ENCODE measurements at regions not wholly inside any gene's neighbourhood (a gene's known extent, or its start where the extent isn't known, plus 50 kb on each side); places are given as distances from the start of the nearest gene placed in this dataset.
"Not testable (repeated sequence)": the region's sequence is repeated elsewhere in the genome, so short reads cannot be mapped to it uniquely, and the experiment has no call there.

- intact Hi-C loops (cut with DNase I) = no loop called here
- Histone ChIP-seq H3K4me1 (ENCODE audit: control insufficient read depth, insufficient read depth, low read length) (no peaks in the 10 kb centered on the region), H3K9me3 (ENCODE audit: control insufficient read depth, low read length) (no peaks in the 10 kb centered on the region), H3K27me3 (ENCODE audit: control insufficient read depth, insufficient read depth) (no peaks in the 10 kb centered on the region), H3K27ac (ENCODE audit: low read length) (no peak overlapping the region), H3K4me3 (ENCODE audit: low read length) (no peak overlapping the region)
- ATAC-seq (no peak), DNase-seq (no peak)
- 66% methylated on average over 4 of the region's 4 CpGs for WGBS
Observed at GRCh38 chr12:73124480-73124879, 852.3 kb downstream of the TRHDE start.

DNA sequence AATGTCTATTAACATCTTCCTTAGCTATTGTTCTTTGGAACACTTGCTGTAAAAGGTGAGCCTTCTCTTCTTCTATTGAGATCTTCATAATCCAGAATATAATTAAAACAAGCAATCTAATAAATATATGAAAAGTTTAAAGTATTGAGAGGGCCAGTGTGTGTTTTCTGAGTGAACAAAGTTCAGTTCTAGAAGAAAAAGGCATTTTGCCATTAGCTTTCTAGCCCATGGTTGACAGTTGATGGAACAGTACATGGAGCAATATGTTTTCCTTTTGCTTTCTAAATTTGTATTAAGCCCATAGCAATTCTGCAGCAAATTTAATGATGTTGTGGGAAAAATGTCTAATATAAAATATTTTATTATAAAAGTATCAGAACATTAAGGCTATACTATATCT is 853.0 kb downstream of the TRHDE start:
- ATAC-seq (no peak), DNase-seq (no peak)
- no peak overlapping the region for H3K4me3 ChIP-seq (ENCODE audit: low read length)
- H3K27ac ChIP-seq (ENCODE audit: low read length) = no peak overlapping the region
- intact Hi-C loops (cut with DNase I) = no loop called here
- H3K4me1 ChIP-seq (ENCODE audit: control insufficient read depth, insufficient read depth, low read length) = no peaks in the 10 kb centered on the region
- H3K27me3 ChIP-seq (ENCODE audit: control insufficient read depth, insufficient read depth) = no peaks in the 10 kb centered on the region
- no peaks in the 10 kb centered on the region for H3K9me3 ChIP-seq (ENCODE audit: control insufficient read depth, low read length)

DNA sequence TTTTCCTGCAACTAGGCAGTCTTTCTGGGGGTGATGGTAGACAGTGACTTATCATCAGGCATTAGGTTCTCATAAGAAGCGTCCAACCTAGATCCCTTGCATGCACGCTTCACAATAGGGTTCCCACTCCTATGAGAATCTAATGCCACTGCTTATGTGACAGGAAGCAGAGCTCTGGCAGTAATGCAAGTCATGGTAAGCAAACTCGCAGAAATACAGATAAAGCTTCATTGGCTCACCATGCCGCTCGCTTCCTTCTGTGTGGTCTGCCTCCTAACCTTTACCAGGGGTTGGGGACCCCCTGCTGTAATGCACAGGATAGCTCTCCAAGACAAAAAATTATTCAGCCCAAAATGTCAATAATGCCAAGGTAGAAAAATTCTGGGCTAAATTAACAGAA is 864.2 kb downstream of the TRHDE start:
- no peak for DNase-seq
- H3K9me3 ChIP-seq (ENCODE audit: control insufficient read depth, low read length) = no peaks in the 10 kb centered on the region
- no peaks in the 10 kb centered on the region for H3K27me3 ChIP-seq (ENCODE audit: control insufficient read depth, insufficient read depth)
- intact Hi-C loops (cut with DNase I) = no loop called here
- 46% methylated on average over 5 of the region's 5 CpGs for WGBS
- H3K4me1 ChIP-seq (ENCODE audit: control insufficient read depth, insufficient read depth, low read length) = no peaks in the 10 kb centered on the region
- no peak overlapping the region for H3K27ac ChIP-seq (ENCODE audit: low read length)
- ATAC-seq = no peak
- H3K4me3 ChIP-seq (ENCODE audit: low read length) = no peak overlapping the region

- WGBS = 74% methylated on average over 2 of the region's 2 CpGs
- H3K9me3 ChIP-seq (ENCODE audit: control insufficient read depth, low read length); H3K4me3 ChIP-seq (ENCODE audit: low read length); H3K27ac ChIP-seq (ENCODE audit: low read length); H3K4me1 ChIP-seq (ENCODE audit: control insufficient read depth, insufficient read depth, low read length); intact Hi-C loops (cut with DNase I); DNase-seq; ATAC-seq; H3K27me3 ChIP-seq (ENCODE audit: control insufficient read depth, insufficient read depth): not testable (repeated sequence)
Observed at GRCh38 chr12:73139642-73140041, 867.5 kb downstream of the TRHDE start.

DNA sequence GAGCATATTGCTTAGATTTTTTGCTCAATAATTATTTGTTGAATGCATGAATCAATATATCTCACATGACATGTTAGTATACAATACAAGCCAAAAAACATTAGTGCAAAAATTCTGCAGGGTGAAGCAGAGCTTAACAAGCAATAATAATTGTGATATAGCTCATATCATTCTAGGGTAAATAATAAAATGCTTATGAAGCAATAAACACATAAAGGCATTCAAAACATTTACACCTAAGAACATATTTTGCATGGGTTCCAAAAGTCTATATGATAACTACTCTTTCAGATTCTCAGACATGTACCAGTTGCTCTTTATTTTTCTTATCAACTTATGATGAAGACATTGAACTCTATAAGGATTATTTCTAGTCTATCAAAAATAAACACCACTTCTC is 886.2 kb downstream of the TRHDE start:
- Histone ChIP-seq H3K9me3 (ENCODE audit: control insufficient read depth, low read length) (no peaks in the 10 kb centered on the region), H3K4me3 (ENCODE audit: low read length) (no peak overlapping the region), H3K4me1 (ENCODE audit: control insufficient read depth, insufficient read depth, low read length) (no peaks in the 10 kb centered on the region), H3K27me3 (ENCODE audit: control insufficient read depth, insufficient read depth) (no peaks in the 10 kb centered on the region), H3K27ac (ENCODE audit: low read length) (no peak overlapping the region)
- intact Hi-C loops (cut with DNase I) = no loop called here
- DNase-seq (no peak), ATAC-seq (no peak)

DNA sequence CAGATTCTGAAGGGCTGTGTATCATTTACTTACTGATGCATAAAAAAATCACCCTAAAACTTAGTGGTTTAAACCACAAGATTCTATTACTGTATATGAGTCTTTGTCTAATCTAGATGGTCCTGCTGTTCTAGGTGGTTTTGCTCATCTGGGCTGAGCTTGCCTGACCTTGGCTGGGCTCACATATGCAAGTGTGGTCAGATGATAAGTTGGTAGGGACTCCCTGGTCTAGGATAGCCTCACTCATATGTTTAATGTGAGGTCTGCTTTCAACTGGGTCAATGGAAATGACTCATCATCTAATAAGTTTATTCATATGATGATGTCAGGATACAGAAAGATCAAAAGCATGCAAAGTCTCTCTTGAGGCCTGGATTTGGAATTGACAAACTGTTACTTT is 887.8 kb downstream of the TRHDE start:
- intact Hi-C loops (cut with DNase I) = no loop called here
- Histone ChIP-seq H3K4me3 (ENCODE audit: low read length) (no peak overlapping the region), H3K27me3 (ENCODE audit: control insufficient read depth, insufficient read depth) (no peaks in the 10 kb centered on the region), H3K4me1 (ENCODE audit: control insufficient read depth, insufficient read depth, low read length) (no peaks in the 10 kb centered on the region), H3K9me3 (ENCODE audit: control insufficient read depth, low read length) (no peaks in the 10 kb centered on the region), H3K27ac (ENCODE audit: low read length) (no peak overlapping the region)
- DNase-seq (no peak), ATAC-seq (no peak)

DNA sequence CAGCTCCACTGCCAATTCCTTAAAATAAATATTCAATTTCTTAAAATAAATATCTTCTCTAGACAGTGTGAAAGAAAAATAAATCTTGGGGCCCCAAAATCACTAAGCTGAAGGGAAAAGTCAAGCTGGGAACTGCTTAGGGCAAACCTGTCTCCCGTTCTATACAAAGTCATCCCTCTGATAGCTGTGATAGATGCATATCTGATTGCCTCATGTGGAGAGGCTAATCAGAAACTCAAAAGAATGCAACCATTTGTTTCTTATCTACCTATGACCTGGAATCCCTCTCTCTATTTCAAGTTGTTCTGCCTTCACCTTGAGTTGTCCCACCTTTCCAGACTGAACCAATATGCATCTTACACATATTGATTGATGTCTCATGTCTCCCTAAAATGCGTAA is 889.8 kb downstream of the TRHDE start:
- Histone ChIP-seq H3K4me3 (ENCODE audit: low read length) (no peak overlapping the region), H3K9me3 (ENCODE audit: control insufficient read depth, low read length) (no peaks in the 10 kb centered on the region), H3K4me1 (ENCODE audit: control insufficient read depth, insufficient read depth, low read length) (no peaks in the 10 kb centered on the region), H3K27ac (ENCODE audit: low read length) (no peak overlapping the region), H3K27me3 (ENCODE audit: control insufficient read depth, insufficient read depth) (no peaks in the 10 kb centered on the region)
- DNase-seq (no peak), ATAC-seq (no peak)
- intact Hi-C loops (cut with DNase I) = no loop called here
- WGBS = 69% methylated on average over 2 of the region's 2 CpGs

GRCh38 chr12:73180734-73181133 is 908.6 kb downstream of the TRHDE start:
- DNase-seq (no peak), ATAC-seq (no peak)
- Histone ChIP-seq H3K4me3 (ENCODE audit: low read length) (no peak overlapping the region), H3K27ac (ENCODE audit: low read length) (no peak overlapping the region), H3K27me3 (ENCODE audit: control insufficient read depth, insufficient read depth) (no peaks in the 10 kb centered on the region), H3K4me1 (ENCODE audit: control insufficient read depth, insufficient read depth, low read length) (no peaks in the 10 kb centered on the region), H3K9me3 (ENCODE audit: control insufficient read depth, low read length) (no peaks in the 10 kb centered on the region)
- intact Hi-C loops (cut with DNase I) = no loop called here
- WGBS = 57% methylated on average over 3 of the region's 3 CpGs

- no peak for DNase-seq
- Histone ChIP-seq H3K9me3 (ENCODE audit: control insufficient read depth, low read length) (no peaks in the 10 kb centered on the region), H3K27ac (ENCODE audit: low read length) (no peak overlapping the region), H3K4me1 (ENCODE audit: control insufficient read depth, insufficient read depth, low read length) (no peaks in the 10 kb centered on the region), H3K27me3 (ENCODE audit: control insufficient read depth, insufficient read depth) (no peaks in the 10 kb centered on the region), H3K4me3 (ENCODE audit: low read length) (no peak overlapping the region)
- ATAC-seq = no peak
- WGBS = 48% methylated on average over 7 of the region's 7 CpGs
- intact Hi-C loops (cut with DNase I) = no loop called here
Observed at GRCh38 chr12:73181244-73181643, 909.1 kb downstream of the TRHDE start.

DNA sequence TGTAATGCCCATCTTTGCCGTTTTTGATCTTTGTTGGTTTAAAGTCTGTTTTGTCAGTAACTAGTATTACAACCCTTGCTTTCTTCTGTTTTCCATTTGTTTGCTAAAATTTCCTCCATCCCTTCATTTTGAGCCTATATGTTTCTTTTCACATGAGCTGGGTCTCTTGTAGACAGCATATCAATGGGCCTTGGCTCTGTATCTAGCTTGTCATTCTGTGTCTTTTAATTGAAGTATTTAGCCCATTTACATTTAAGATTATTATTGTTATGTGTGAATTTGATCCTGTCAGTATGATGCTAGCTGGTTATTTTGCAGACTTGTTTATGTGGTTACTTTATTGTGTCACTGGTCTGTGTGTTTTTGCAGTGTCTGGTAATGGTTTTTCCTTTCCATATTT is 913.2 kb downstream of the TRHDE start:
- Histone ChIP-seq H3K4me3 (ENCODE audit: low read length) (no peak overlapping the region), H3K27me3 (ENCODE audit: control insufficient read depth, insufficient read depth) (no peaks in the 10 kb centered on the region), H3K9me3 (ENCODE audit: control insufficient read depth, low read length) (no peaks in the 10 kb centered on the region), H3K4me1 (ENCODE audit: control insufficient read depth, insufficient read depth, low read length) (no peaks in the 10 kb centered on the region), H3K27ac (ENCODE audit: low read length) (no peak overlapping the region)
- 79% methylated on average over 1 of the region's 1 CpG for WGBS
- ATAC-seq (no peak), DNase-seq (no peak)
- intact Hi-C loops (cut with DNase I) = no loop called here

DNA sequence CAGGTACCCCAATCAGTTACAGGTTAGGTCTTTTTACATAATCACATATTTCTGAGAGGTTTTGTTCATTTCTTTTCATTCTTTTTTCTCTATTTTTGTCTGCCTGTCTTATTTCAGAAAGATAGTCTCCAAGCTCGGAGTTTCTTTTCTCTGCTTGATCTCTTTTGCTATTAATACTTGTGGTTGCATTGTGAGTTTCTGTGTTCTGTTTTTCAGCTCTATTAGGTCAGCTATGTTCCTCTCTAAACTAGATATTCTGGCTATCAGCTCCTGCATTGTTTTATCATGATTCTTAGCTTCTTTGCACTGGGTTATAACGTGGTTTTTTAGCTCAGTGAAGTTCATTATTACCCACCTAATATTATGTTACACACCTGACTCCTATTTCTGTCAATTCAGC is 914.1 kb downstream of the TRHDE start:
- WGBS = 59% methylated on average over 2 of the region's 2 CpGs
- no peaks in the 10 kb centered on the region for H3K9me3 ChIP-seq (ENCODE audit: control insufficient read depth, low read length)

GRCh38 chr12:73187765-73188164 is 915.6 kb downstream of the TRHDE start:
- no peak for DNase-seq
- Histone ChIP-seq H3K27me3 (ENCODE audit: control insufficient read depth, insufficient read depth) (no peaks in the 10 kb centered on the region), H3K4me3 (ENCODE audit: low read length) (no peak overlapping the region), H3K4me1 (ENCODE audit: control insufficient read depth, insufficient read depth, low read length) (no peaks in the 10 kb centered on the region), H3K9me3 (ENCODE audit: control insufficient read depth, low read length) (no peaks in the 10 kb centered on the region), H3K27ac (ENCODE audit: low read length) (no peak overlapping the region)
- intact Hi-C loops (cut with DNase I) = no loop called here
- WGBS = 84% methylated on average over 1 of the region's 1 CpG
- ATAC-seq = no peak

More for the DNA sequence above, 914.1 kb downstream of the TRHDE start:
- H3K4me3 ChIP-seq (ENCODE audit: low read length) = no peak overlapping the region
- H3K4me1 ChIP-seq (ENCODE audit: control insufficient read depth, insufficient read depth, low read length) = no peaks in the 10 kb centered on the region
- no peaks in the 10 kb centered on the region for H3K27me3 ChIP-seq (ENCODE audit: control insufficient read depth, insufficient read depth)
- no peak overlapping the region for H3K27ac ChIP-seq (ENCODE audit: low read length)
- intact Hi-C loops (cut with DNase I) = no loop called here
- DNase-seq = no peak
- ATAC-seq = no peak
